ENCODE measurements at regions not wholly inside any gene's neighbourhood (a gene's known extent, or its start where the extent isn't known, plus 50 kb on each side); places are given as distances from the start of the nearest gene placed in this dataset.

DNA sequence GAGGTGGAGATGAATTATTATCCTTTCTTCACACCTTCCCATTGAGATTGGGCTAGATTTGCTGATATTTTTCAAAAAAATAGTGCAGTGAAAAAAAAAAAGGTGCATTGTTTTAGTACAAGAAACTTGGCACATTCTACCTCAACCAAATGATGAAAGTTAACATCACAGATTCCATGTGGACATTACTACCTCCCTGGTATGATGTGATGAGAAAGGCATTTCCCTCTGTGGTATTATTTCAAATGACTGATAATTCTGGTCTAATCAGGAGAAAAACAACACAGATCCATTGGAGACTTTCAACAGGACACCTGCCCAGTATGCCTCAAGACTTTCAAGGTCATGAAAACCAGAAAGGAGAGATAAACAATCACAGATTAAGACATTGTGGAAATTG lies 313.4 kb downstream of the BCHE start:
- TF ChIP-seq, protein P1, sequence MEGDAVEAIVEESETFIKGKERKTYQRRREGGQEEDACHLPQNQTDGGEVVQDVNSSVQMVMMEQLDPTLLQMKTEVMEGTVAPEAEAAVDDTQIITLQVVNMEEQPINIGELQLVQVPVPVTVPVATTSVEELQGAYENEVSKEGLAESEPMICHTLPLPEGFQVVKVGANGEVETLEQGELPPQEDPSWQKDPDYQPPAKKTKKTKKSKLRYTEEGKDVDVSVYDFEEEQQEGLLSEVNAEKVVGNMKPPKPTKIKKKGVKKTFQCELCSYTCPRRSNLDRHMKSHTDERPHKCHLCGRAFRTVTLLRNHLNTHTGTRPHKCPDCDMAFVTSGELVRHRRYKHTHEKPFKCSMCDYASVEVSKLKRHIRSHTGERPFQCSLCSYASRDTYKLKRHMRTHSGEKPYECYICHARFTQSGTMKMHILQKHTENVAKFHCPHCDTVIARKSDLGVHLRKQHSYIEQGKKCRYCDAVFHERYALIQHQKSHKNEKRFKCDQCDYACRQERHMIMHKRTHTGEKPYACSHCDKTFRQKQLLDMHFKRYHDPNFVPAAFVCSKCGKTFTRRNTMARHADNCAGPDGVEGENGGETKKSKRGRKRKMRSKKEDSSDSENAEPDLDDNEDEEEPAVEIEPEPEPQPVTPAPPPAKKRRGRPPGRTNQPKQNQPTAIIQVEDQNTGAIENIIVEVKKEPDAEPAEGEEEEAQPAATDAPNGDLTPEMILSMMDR (IDR thresholded peaks at IDR 0.05) = no peak
- no peak for TF ChIP-seq POLR2A (IDR thresholded peaks at IDR 0.05)
